A172 (cell line): ENCODE measurements at regions not wholly inside any gene's neighbourhood (a gene's known extent, or its start where the extent isn't known, plus 50 kb on each side); places are given as distances from the start of the nearest gene placed in this dataset.
A peak's percentile ranks its signal among the peaks of the same experiment; 100 is the strongest.

Experiments used
- DNase-seq: peaks from one replicate; pipeline ENCODE4 v3.0.0-alpha.2; 2015; ENCODE audit warnings: low spot score

DNA sequence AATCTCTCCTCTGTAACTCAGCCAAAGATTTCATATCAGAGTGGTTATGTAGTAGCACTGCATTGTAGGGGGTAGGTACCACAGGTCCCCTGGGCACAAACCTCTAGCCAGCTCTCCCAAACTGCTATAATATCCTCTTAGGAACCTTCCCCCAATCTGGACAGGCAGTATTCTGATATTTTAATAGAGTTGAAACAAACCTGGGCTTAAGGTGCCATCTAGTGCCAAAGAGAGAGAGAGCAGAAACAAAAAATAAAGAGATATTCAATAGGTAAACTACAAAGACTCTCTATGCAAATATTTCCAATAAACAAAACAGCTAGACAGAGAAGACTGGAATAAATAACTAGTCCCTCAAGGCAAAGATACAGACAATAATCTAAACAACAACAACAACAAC is 1070.0 kb downstream of the CDH11 start:
- DNase-seq: peak; percentile 11

DNA sequence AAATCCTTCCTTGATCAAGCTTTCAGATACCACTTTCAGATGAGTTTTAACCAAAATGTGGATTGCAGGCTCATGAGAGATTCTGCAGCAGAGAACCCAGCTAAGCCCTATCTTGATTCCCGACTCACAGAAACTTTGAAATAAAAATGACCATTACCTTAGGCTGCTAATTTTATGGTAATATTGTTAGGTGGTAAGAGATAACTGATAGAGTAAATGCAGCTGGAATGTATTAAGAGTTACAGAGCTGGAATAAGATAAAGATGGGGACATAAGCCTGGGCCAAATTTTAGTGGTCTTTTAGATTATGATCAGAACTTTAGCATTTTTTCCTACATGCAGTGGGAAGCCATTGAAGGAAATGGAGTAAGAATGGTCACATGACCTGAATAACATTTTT is 1074.0 kb downstream of the CDH11 start:
- DNase-seq: no peak

DNA sequence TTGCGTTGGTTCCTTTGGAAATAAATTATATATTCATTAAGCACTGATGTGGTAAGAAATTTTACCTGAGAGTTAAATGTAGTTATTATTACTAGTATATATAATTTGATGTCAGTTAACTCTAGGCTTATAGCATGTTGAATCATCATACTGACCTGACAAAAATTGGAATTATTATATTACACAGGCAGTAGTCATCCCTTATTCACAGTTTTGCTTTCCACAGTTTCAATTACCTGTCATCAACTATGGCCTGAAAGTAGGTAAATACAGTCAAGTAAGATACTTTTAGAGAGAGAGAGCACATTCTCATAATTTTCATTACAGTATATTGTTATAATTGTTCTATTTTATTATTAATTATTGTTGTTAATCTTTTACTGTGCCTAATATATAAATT is 1074.7 kb downstream of the CDH11 start:
- DNase-seq: no peak

DNA sequence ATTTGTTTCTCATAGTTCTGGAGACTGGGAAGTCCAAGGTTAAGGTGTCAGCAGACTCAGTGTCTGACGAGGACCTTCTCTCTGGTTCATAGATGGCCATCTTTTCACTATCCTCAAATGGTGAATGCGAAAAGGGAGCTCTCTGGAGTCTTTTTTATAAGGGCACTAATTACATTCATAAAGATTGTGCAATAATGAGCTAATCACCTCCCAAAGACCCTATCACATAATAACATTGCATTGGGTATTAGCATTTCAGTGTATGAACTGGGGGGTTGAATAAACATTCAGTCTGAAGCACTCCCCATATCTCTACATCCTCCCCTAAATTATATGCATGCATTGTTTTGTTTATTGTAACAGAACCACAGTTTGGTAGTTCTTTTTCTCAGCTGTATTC is 1086.5 kb downstream of the CDH11 start:
- no peak for DNase-seq

DNA sequence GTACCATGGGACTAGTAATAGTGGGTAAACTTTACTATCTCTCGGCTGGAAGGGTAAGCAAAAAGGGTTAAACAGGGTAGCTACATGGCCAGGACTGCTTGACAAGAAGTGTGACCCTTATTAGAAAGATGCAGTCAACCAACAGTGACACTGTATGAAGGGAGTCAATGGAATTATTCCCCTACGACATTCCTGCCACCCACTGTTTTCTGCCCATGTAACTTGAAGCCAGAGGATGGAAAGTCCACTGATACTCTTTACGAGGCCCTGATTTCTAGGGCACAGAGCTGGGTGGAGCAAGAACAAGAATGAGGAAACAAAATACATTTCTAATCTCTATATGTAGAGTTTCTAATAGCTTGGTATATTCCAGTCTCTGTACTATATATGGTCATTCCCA is 1102.5 kb downstream of the CDH11 start:
- DNase-seq: no peak

DNA sequence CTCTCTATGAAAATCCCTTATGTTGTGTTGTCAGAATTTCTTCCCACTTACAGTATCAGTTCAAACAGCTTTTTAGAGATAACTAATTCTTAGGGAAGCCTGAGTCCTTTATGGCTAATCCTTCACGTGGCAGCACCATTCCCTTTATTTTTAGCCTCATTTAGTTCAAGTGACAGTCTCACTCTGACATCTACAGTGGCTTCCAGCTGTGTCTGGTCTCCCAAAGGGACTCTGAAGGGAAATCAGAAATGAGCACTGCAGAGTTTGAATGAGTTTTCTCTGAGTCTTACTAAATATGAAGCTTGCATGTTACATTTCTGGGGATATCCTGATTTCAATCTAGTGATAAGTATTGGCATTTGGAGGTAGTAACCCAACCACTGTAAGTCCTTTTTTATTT is 1104.1 kb downstream of the CDH11 start:
- DNase-seq: no peak

DNA sequence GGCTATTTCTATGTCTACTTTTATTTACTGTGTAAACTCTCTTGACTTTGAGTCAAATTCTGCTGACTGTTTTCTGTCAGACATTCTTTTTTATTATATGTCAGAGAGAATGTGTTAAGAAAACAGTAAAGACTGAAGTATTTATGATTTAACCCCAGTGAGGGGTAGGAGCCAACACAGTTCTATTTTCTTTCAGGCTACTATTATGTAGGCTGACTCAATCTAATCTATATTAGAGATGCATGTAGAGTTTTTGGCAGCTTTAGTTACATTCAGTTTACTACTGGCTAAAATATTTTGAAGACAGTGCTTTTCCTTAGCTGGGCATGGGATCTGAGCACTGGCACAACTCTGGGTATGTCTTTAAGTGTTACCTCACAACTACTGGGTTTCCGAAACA is 1108.0 kb downstream of the CDH11 start:
- DNase-seq: no peak

DNA sequence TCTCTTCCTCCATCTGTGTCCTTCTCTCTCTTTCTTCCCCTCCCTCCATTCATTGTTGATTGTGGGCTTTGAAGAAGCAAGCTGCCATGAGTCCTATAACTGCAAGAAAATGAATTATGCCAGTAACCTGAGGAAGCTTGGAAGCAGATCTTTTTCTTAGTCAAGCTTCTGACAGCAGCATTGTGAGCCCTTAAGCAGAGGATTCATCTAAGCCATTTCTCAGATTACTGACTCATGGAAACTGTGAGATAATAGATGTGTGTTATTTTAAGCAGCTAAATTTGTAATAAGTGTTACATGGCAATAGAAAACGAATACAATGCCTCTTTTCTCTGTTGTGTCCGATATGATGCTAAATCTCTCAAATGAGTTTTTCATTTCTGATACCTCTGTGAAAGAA is 1109.7 kb downstream of the CDH11 start:
- no peak for DNase-seq

DNA sequence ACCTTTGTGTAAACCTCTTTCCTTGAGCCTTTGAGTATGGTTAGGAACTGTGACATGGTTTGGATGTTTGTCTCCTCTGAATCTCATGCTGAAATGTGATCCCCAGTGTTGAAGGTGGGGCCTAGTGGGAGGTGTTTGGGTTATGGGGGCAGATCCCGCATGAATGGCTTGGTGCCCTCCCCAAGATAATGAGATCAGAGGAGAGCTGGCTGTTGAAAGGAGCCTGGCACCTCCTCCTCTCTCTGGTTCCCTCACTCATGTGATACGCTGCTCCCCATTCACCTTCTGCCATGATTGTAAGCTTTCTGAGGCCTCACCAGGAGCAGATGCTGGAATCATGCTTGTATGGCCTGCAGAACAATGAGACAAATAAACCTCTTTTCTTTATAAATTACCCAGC is 1110.2 kb downstream of the CDH11 start:
- DNase-seq: no peak

DNA sequence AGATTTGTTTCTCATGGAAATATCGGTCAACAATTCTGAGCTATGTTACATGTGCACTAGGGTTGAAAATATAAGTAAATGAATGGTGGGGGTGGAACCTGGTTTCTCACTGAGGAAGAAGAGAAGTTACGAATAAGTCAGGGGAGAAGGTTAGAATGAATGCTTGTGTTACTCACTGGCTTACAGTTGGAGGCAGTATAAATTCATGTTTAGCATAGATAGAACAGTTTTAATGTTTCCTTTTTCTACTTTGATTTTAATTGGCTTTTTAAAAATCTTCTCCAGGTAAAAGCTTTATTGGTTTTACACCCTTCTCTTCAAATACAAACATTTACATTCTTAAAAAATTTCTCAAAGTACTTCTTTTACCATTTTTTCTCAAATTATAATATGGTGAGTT is 1113.7 kb downstream of the CDH11 start:
- DNase-seq: no peak

DNA sequence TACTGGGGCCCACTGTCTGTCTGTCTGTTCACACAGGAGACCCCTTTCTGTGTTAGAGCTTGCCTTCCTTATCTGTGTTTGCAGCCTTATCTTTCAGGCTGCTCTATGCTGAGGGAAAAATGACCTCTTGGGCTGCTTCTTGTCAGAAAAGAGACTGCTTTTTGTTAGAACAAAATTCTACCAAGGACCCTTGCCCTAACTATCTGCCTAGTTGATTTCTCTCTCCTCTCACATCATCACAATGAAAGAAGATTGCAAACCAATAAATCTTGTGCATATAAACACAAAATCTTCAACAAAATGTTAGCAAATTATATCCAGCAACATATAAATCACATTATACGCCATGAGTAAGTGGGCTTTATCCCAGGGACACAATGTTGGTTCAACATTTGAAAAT is 1117.7 kb downstream of the CDH11 start:
- no peak for DNase-seq

DNA sequence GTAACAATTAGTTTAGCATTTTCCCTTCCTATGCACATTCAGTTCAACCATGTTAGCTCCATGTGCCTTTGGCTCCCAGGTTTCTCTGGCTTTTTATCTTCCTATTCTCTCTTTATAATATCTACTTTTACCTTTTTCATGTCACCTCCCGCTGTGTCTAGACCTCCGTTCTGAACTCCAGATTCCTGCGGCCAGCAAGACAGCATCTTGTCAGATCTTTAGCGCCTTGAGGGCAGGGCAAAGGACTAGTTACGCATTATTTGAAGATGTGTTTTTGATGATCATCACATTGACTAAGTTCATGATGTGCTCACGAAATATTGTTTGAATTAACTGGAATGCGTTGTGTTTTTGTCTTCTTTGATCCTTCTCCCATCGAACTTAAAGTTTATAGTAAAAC is 1126.8 kb downstream of the CDH11 start:
- no peak for DNase-seq

DNA sequence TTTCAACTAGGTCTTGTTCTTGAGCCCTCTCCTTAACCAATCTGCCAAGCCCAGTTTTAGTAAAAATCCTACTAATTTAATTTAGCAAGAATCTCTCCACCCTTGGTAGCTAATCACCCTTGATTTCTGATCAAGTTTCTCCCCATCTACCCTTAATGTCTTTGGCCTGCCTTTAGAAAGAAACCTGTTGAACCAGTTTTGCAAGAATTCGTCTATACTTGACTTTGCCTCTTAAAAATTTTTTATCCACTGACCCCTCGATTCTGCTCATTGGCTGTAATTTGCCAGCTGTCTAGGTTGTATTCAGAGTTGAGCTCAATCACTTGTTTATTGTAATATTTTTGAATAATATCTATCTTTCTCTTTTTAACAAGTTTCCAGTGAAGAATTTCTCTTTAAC is 1138.5 kb downstream of the CDH11 start:
- DNase-seq: no peak

DNA sequence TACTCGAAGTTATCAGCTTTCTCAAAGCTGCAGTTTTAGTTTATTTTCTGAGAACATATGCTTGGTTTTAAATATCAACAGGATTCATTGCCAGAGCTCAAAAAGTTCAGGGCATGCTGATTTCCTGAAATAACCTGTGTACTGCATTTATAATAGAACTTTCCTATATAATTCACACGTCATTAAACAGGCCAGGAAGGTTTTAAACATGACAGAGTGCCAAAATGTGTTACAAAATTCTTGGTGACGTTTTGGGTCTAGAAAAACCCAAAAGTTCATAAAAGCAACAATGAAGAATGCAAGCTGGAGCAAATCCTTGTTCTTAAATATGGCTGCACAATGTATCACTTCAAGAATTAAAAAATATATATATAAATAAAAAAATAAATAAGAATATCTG is 1139.1 kb downstream of the CDH11 start:
- DNase-seq: no peak

DNA sequence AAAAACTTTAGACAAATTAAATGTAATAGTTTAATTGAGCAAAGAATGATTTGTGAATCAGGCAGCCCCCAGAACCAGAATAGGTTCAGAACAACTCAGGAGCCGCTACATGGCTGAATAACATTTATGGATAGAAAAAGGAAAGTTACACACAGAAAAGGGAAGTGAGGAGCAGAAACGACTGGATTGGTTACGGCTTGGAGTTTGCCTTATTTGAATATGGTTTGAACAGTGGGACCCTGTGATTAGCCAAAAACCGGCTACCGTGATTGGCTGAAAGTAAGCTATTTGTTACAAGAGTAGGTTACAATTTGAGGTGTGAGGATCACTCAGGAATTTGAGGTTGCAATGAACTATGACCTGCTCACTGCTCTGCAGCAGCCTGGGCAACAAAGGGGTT is 1139.8 kb downstream of the CDH11 start:
- no peak for DNase-seq

DNA sequence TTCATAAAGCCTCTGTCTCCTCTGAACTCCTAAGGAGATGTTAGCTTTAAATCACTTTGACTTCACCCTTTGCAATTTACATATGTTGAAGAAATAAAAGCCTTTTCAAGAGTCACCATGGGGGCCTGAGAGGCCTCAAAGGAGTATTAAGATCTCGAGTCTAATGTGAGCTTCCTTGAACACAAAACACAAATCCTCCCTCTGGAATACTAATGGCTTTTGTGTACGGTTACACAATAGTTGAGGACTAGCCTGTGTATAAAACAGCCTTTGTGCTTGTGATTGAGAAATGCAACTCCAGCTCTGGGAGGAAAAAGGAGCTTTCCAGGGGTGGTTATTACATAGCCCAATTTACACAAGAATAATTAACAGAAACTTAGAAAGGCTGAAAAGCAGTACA is 1140.2 kb downstream of the CDH11 start:
- DNase-seq: no peak

DNA sequence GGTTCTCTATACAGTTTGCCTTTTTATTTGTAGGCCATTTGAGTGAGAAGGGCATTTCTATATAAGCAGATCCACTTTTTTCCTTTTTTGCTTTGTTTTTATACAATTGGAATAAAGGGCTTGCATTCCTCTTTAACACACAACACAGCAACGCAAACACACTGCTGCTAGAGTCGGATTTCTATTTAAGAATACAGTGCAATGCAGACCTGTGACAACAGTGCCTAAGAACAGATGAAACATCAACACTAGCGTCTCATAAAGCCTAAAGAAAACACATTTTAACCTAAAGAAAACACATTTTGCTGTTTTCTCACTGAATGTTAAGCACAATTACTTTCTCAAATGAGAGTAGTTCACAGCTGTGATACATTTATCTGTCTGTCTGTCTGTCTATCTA is 1141.1 kb downstream of the CDH11 start:
- no peak for DNase-seq

DNA sequence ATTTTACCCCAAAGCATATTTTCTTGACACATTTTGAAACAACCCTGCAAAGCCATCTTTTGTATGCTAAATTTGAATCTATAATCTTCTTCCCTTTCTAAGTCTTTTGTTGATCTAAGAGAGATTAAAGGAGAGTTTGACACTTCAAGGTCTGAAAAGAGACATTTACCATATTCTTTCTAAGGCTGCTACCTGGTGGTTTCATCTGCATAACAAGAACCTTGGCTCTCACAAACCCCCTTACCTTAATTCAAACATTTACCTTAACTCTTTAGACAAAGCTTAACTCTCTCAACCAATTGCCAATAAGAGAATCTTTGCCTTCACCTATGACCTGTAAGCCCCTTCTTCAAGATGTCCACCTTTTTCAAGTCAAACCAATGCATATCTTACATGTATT is 1143.6 kb downstream of the CDH11 start:
- no peak for DNase-seq

DNA sequence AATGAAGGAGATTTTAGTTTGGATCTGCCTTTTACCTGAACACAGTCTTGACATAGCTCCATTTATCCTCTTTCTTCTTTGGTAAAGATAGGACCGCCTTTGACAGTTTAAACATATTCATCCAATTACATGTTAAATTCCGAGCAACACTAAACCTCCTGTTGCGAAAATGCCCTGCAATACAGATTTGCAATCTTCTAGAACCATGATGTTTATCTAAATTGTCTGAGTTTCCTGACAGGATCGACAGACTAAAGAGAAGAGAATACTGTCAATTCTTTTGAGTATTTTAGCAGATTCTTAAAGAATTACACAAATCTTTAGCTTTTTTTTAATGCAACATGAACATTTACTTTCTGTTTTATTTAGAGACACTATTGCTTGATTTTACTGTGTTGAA is 1145.5 kb downstream of the CDH11 start:
- no peak for DNase-seq

DNA sequence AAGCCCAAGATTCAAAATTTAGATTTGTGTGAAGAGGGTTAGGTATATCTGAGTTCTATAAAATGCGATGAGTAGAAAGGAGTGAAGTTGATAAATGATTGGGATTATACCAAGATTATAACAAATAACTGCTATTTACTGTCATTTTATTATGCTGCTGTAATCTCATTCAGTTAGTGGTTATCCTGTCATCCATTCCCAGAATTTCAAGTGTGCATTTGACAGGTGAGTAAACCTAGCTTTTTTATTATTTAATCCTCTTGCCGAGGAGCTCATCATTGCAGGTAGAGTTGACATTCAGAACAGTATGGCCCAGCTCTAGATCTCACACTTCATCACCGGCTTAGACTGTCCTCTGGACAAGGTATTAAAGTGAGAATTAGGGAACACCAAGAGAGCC is 1146.2 kb downstream of the CDH11 start:
- DNase-seq: no peak

DNA sequence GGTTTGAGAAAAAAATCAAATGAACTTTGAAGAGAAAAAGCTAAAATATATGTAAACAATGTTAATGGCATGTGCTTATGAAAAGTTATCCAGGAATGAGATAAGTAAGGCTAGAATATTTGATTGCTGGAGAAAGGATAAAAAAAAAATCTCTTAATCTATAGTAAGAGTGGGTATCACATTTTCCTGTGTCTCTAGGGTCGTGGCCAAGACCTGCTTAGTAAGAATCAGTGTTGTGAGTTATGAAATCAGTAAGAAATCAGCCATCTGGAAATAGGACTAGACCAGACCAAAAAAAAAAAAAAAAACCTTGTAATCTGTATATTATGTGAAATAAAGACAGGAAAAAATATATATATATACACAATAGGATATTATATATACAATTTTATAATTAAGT is 1153.9 kb downstream of the CDH11 start:
- DNase-seq: no peak

DNA sequence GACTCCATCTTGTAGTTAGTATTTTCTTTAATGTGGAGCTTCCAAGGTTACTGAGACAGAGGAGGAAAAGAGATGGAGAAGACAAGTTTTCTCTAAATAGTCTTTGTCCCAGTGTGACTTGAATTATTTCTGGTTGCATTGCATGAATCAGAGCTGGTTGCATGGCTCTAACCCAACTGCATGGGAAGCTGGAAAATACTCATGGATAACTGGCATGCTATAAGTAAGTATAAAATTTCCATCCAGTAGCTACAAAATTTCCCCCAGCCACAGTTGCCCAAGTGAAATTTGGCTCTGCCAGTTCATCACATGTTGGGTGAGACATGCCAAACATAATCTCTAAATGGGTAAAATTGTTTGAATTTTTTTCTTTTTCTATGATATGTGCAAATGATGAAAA is 1161.5 kb downstream of the CDH11 start:
- no peak for DNase-seq

DNA sequence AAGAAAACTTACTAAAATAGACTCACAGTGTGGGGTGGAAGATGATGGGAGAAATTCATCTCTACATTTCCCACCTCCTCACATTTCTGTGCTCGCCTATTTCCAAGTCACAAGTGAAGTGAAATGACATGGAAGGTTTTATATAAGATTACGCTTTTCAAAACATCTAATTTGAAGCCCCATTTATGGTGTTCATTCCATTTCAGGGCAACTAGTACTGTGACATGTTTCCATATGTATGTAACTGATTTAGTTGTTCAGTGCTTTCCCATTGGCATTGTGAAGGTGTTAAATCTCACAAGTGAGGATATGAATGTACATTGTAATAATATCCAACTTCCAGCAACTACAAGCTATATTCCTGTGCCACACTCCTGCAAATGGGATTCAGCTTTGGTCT is 1174.8 kb downstream of the CDH11 start:
- DNase-seq: no peak

DNA sequence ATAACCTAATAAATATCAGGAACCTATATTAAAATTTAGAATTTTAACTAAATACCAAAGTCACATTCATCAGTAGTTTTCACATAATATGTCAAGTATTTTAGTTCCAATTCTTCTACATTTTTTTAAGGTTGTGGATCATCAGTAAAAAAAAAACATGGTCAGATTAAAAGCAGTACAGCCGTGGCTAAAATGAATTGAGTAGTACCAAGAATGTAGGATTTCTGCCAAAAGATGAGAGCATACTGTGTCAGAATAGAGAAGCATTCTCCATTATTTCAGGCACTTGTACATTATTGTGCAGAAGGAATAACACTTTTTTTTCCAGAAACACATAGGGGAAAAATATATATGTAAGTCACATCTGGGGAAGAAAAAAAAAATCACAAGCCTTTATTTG is 1176.1 kb downstream of the CDH11 start:
- no peak for DNase-seq

DNA sequence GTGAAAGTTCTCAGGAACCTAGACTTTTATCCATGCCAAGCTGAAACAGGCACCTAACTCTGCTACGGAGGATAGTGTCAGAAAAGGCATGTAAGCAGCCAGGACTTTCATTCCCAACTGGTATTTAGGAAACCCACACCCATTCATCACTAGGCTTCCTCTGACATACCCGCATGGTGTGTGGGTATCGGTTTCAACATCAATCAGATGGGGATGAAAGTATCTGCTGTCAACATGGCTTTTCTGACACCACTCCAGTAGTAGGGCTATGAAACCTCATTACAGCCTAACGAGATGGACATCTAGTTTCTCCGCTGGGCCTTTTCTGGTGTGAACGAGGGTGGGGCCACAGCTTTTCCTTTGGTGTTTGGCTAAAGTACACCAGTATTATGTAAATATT is 1178.3 kb downstream of the CDH11 start:
- no peak for DNase-seq
